H1 (cell line): ENCODE measurements at regions not wholly inside any gene's neighbourhood (a gene's known extent, or its start where the extent isn't known, plus 50 kb on each side); places are given as distances from the start of the nearest gene placed in this dataset.
A peak's percentile ranks its signal among the peaks of the same experiment; 100 is the strongest.

Experiments used
- CTCF ChIA-PET: fragments of 300-600 bp; sonication (Branson Sonifier 250); formaldehyde crosslinking; loops from one replicate; lab custom pipeline; 2021; ENCODE audit not compliant: partially characterized antibody; lab: Charles Lee
- POLR2A ChIA-PET: fragments of 300-600 bp; sonication (Branson Sonifier 250); formaldehyde crosslinking; loops from one replicate; lab custom pipeline; 2021; ENCODE audit warnings: inconsistent platforms; ENCODE audit not compliant: partially characterized antibody; lab: Charles Lee
- DNase-seq, 2 experiments: peaks; one replicate each; pipeline versions ENCODE4 v3.0.0 to v3.0.0-alpha.2; 2010 to 2022; ENCODE audit warnings: low spot score in 2 of 2, low read depth in 1 of 2, mixed read lengths in 1 of 2
- FAIRE-seq: peaks from 2 replicates; lab custom pipeline; 2011; peaks lifted over from hg19 to GRCh38; lab: Jason Lieb, UNC
- H2AFZ ChIP-seq: 2 replicates; pipeline ENCODE4 v1.8.1; 2012; ENCODE audit warnings: low read length, inconsistent platforms
- H2AK5ac ChIP-seq: 2 replicates; pipeline ENCODE4 v1.6.1; 2013; ENCODE audit warnings: low read depth, low read length
- H2BK120ac ChIP-seq: replicated peaks from 2 replicates; pipeline ENCODE3; 2013; ENCODE audit warnings: low read depth, low read length, inconsistent platforms
- H2BK12ac ChIP-seq: 2 replicates; pipeline ENCODE4 v1.6.1; 2013; ENCODE audit warnings: low read depth, low read length
- H2BK15ac ChIP-seq: 2 replicates; pipeline ENCODE4 v1.6.1; 2013; ENCODE audit warnings: low read length
- H2BK20ac ChIP-seq: 2 replicates; pipeline ENCODE4 v1.6.1; 2013; ENCODE audit warnings: low read length
- H2BK5ac ChIP-seq: 2 replicates; pipeline ENCODE4 v1.6.1; 2013; ENCODE audit warnings: low read depth, low read length
- H3K14ac ChIP-seq: 2 replicates; pipeline ENCODE4 v1.6.1; 2013; ENCODE audit warnings: inconsistent platforms; ENCODE audit not compliant: insufficient read length
- H3K18ac ChIP-seq: 2 replicates; pipeline ENCODE4 v1.6.1; 2013; ENCODE audit warnings: low read length; ENCODE audit errors: extremely low read depth
- H3K23ac ChIP-seq: 2 replicates; pipeline ENCODE4 v1.6.1; 2013; ENCODE audit warnings: inconsistent platforms; ENCODE audit not compliant: insufficient read length
- H3K23me2 ChIP-seq: 2 replicates; pipeline ENCODE4 v1.6.1; 2013; ENCODE audit warnings: low read depth, low read length
- H3K27ac ChIP-seq: 2 replicates; pipeline ENCODE4 v1.6.1; 2011; ENCODE audit warnings: low read depth, low read length, inconsistent platforms
- H3K27me3 ChIP-seq, 4 experiments: replicated peaks in 1 of 4; 1 replicate in 1 of 4; 2 replicates in 3 of 4; pipeline versions ENCODE4 v1.6.1 to v1.8.1; 2011 to 2013; ENCODE audit warnings: low read length in 3 of 4, mild to moderate bottlenecking in 3 of 4, inconsistent platforms in 2 of 4, mixed read lengths in 2 of 4, moderate library complexity in 1 of 4; ENCODE audit not compliant: control insufficient read depth in 3 of 4, insufficient read depth in 3 of 4; ENCODE audit errors: extremely low read depth in 1 of 4
- H3K36me3 ChIP-seq, 4 experiments: 2 replicates each; pipeline versions ENCODE4 v1.6.1 to v1.8.1; 2011 to 2013; ENCODE audit warnings: mild to moderate bottlenecking in 4 of 4, low read length in 3 of 4, moderate library complexity in 2 of 4, control low read depth in 1 of 4, inconsistent platforms in 1 of 4; ENCODE audit not compliant: insufficient read depth in 4 of 4, control insufficient read depth in 2 of 4
- H3K4ac ChIP-seq: replicated peaks from 2 replicates; pipeline ENCODE3; 2013; ENCODE audit warnings: low read length, low read depth, mixed read lengths, inconsistent platforms; ENCODE audit not compliant: insufficient read length
- H3K4me1 ChIP-seq, 4 experiments: replicated peaks in 1 of 4; 1 replicate in 1 of 4; 2 replicates in 3 of 4; pipeline versions ENCODE4 v1.6.1 to v1.8.1; 2011 to 2013; ENCODE audit warnings: low read length in 3 of 4, inconsistent platforms in 2 of 4, mixed read lengths in 1 of 4; ENCODE audit not compliant: insufficient read depth in 4 of 4, control insufficient read depth in 3 of 4
- H3K4me2 ChIP-seq, 2 experiments: 2 replicates each; pipeline versions ENCODE4 v1.6.1 to v1.8.1; 2011 to 2013; ENCODE audit warnings: low read depth in 2 of 2, low read length in 2 of 2, control low read depth in 1 of 2, inconsistent platforms in 1 of 2, mild to moderate bottlenecking in 1 of 2; ENCODE audit not compliant: insufficient read depth in 1 of 2
- H3K4me3 ChIP-seq, 4 experiments: fragments of 200-600, 300-600 bp in 1 of 4; sonication (generic), shearing (Covaris generic), sonication (Bioruptor Twin) in 1 of 4; 2 replicates each; pipeline versions ENCODE4 v1.5.1 to v1.8.1; 2011 to 2016; ENCODE audit warnings: low read length in 4 of 4, low read depth in 3 of 4, control low read depth in 2 of 4, inconsistent platforms in 2 of 4, mild to moderate bottlenecking in 2 of 4, mixed read lengths in 1 of 4, moderate library complexity in 1 of 4; ENCODE audit not compliant: insufficient read depth in 2 of 4; ENCODE audit errors: extremely low read depth in 1 of 4
- H3K56ac ChIP-seq: replicated peaks from 2 replicates; pipeline ENCODE3; 2013; ENCODE audit warnings: low read depth, mild to moderate bottlenecking, mixed read lengths, low read length, inconsistent platforms; ENCODE audit not compliant: insufficient read length
- H3K79me1 ChIP-seq: 2 replicates; pipeline ENCODE4 v1.6.1; 2013; ENCODE audit warnings: low read depth, low read length, control low read depth
- H3K79me2 ChIP-seq, 2 experiments: 2 replicates each; pipeline versions ENCODE4 v1.6.1 to v1.8.1; 2012 to 2013; ENCODE audit warnings: low read length in 2 of 2, mild to moderate bottlenecking in 2 of 2, inconsistent platforms in 1 of 2; ENCODE audit not compliant: insufficient read depth in 2 of 2, control insufficient read depth in 1 of 2
- H3K9ac ChIP-seq, 4 experiments: replicated peaks in 1 of 4; 1 replicate in 1 of 4; 2 replicates in 3 of 4; pipeline versions ENCODE4 v1.6.1 to v1.8.1; 2011 to 2013; ENCODE audit warnings: low read depth in 3 of 4, low read length in 3 of 4, control low read depth in 2 of 4, mild to moderate bottlenecking in 2 of 4, moderate library complexity in 2 of 4, inconsistent platforms in 1 of 4; ENCODE audit errors: extremely low read depth in 1 of 4
- H3K9me3 ChIP-seq, 2 experiments: 2 replicates each; pipeline versions ENCODE4 v1.6.1 to v1.8.1; 2012 to 2013; ENCODE audit warnings: mild to moderate bottlenecking in 2 of 2, moderate library complexity in 2 of 2, control low read depth in 1 of 2, inconsistent platforms in 1 of 2, low read depth in 1 of 2, low read length in 1 of 2, mixed read lengths in 1 of 2; ENCODE audit not compliant: insufficient read depth in 2 of 2
- H4K20me1 ChIP-seq, 2 experiments: replicated peaks in 1 of 2; 2 replicates each; pipeline versions ENCODE3 to v1.8.1; 2011 to 2013; ENCODE audit warnings: inconsistent platforms in 2 of 2, low read length in 2 of 2, mild to moderate bottlenecking in 1 of 2; ENCODE audit not compliant: insufficient read depth in 2 of 2, control insufficient read depth in 1 of 2
- H4K5ac ChIP-seq: 2 replicates; pipeline ENCODE4 v1.6.1; 2013; ENCODE audit warnings: low read length, low read depth, mixed read lengths, inconsistent platforms; ENCODE audit not compliant: insufficient read length
- H4K8ac ChIP-seq: 2 replicates; pipeline ENCODE4 v1.8.0; 2013; ENCODE audit warnings: mild to moderate bottlenecking, moderate library complexity, low read length, inconsistent platforms; ENCODE audit not compliant: insufficient read depth; ENCODE audit errors: extremely low read depth
- H4K91ac ChIP-seq: replicated peaks from 2 replicates; pipeline ENCODE3; 2013; ENCODE audit warnings: low read length, mixed read lengths, inconsistent platforms; ENCODE audit not compliant: insufficient read length
- POU5F1 ChIP-seq: IDR thresholded peaks from 2 replicates; pipeline ENCODE4 v1.6.1; 2011; ENCODE audit warnings: low read depth, mild to moderate bottlenecking, low read length, moderate library complexity
- WGBS, 2 experiments: shearing (Covaris generic) in 1 of 2; methylation state at CpG; one replicate each; pipeline versions ENCODE4 v1.1.6 to v1.1.7; 2013 to 2015; ENCODE audit warnings: low lambda C conversion rate in 2 of 2, mixed read lengths in 2 of 2, inconsistent platforms in 1 of 2, low coverage in 1 of 2, missing lambda C conversion rate in 1 of 2; ENCODE audit not compliant: insufficient replicate concordance in 2 of 2, insufficient coverage in 1 of 2, insufficient read length in 1 of 2; ENCODE audit errors: extremely low coverage in 1 of 2, missing lambda C conversion rate in 1 of 2; 5-methylcytosine and 5-hydroxymethylcytosine counted together

GRCh38 chr14:84987042-84987441, 542.9 kb upstream of the FLRT2 start:
- no peak overlapping the region for H2BK120ac ChIP-seq
- no peak overlapping the region for H3K23ac ChIP-seq
- H4K5ac ChIP-seq = no peak overlapping the region
- no peak overlapping the region for H3K18ac ChIP-seq
- H3K9ac ChIP-seq = peak overlapping the region in 1 of 4 experiments; percentile 34; a peak in 1 of 7 replicates
- H4K20me1 ChIP-seq = no peaks in the 10 kb centered on the region
- CTCF ChIA-PET = no interaction called here
- DNase-seq (no peak), FAIRE-seq (no peak)
- H3K27me3 ChIP-seq = no peaks in the 10 kb centered on the region
- H4K91ac ChIP-seq = no peak overlapping the region
- H3K36me3 ChIP-seq = no peaks in the 10 kb centered on the region
- POLR2A ChIA-PET = no interaction called here
- no peak overlapping the region for H2AK5ac ChIP-seq
- 95% methylated on average over 1 of the region's 1 CpG; no CpG with 5 or more reads in 1 of the 2 experiments for WGBS, 2 experiments
- H3K9me3 ChIP-seq = no peaks in the 10 kb centered on the region
- H3K79me1 ChIP-seq = no peaks in the 10 kb centered on the region
- H3K23me2 ChIP-seq = no peaks in the 10 kb centered on the region
- H3K14ac ChIP-seq = no peak overlapping the region
- no peak overlapping the region for H2AFZ ChIP-seq
- H3K27ac ChIP-seq = no peak overlapping the region
- H3K4me1 ChIP-seq = no peaks in the 10 kb centered on the region
- no peak overlapping the region for H3K56ac ChIP-seq
- no peak overlapping the region for H3K4ac ChIP-seq
- H3K4me2 ChIP-seq = no peak overlapping the region
- H3K4me3 ChIP-seq = no peak overlapping the region
- no peak overlapping the region for H4K8ac ChIP-seq
- H2BK15ac ChIP-seq = no peak overlapping the region
- H2BK20ac ChIP-seq = no peak overlapping the region
- H2BK12ac ChIP-seq = no peak overlapping the region
- no peak overlapping the region for H2BK5ac ChIP-seq
- no peaks in the 10 kb centered on the region for H3K79me2 ChIP-seq
- TF ChIP-seq POU5F1 = no peak
